Dermis blood vessel endothelial cell (primary cell): ENCODE measurements at regions not wholly inside any gene's neighbourhood (a gene's known extent, or its start where the extent isn't known, plus 50 kb on each side); places are given as distances from the start of the nearest gene placed in this dataset.
"Not testable (repeated sequence)": the region's sequence is repeated elsewhere in the genome, so short reads cannot be mapped to it uniquely, and the experiment has no call there.

ENCODE experiments used
- DNase-seq: peaks from one replicate; pipeline ENCODE4 v3.0.0; 2010

GRCh38 chr4:71081192-71081591 lies 87.7 kb downstream of the DCK start:
- DNase-seq, result no peak

- DNase-seq, result no peak
Measured at GRCh38 chr4:71093745-71094144, 100.3 kb downstream of the DCK start.

GRCh38 chr4:71094201-71094600 lies 100.8 kb downstream of the DCK start:
- DNase-seq, result no peak

- DNase-seq, result no peak
Measured at GRCh38 chr4:71095141-71095540, 101.7 kb downstream of the DCK start.

- no peak for DNase-seq
Measured at GRCh38 chr4:71095545-71095944, 102.1 kb downstream of the DCK start.

- no peak for DNase-seq
Measured at GRCh38 chr4:71107726-71108125, 114.3 kb downstream of the DCK start.

- no peak for DNase-seq
Measured at GRCh38 chr4:71110499-71110898, 117.0 kb downstream of the DCK start.

- not testable (repeated sequence) for DNase-seq
Measured at GRCh38 chr4:71111133-71111532, 117.7 kb downstream of the DCK start.

GRCh38 chr4:71113294-71113693 lies 119.8 kb downstream of the DCK start:
- no peak for DNase-seq

GRCh38 chr4:71120831-71121524 lies 127.5 kb downstream of the DCK start:
- DNase-seq, result no peak

GRCh38 chr4:71123951-71124350 lies 130.5 kb downstream of the DCK start:
- DNase-seq, result no peak

GRCh38 chr4:71125137-71125536 lies 131.7 kb downstream of the DCK start:
- DNase-seq, result no peak

- DNase-seq, result no peak
Measured at GRCh38 chr4:71126719-71127118, 133.3 kb downstream of the DCK start.

GRCh38 chr4:71130827-71131603 lies 137.6 kb downstream of the DCK start:
- DNase-seq, result no peak

- DNase-seq, result no peak
Measured at GRCh38 chr4:71132486-71132885, 139.0 kb downstream of the DCK start.

- DNase-seq, result no peak
Measured at GRCh38 chr4:71133491-71133890, 140.0 kb downstream of the DCK start.

GRCh38 chr4:71136071-71136470 lies 142.6 kb downstream of the DCK start:
- DNase-seq, result no peak

GRCh38 chr4:71138007-71138615 lies 144.7 kb downstream of the DCK start:
- no peak for DNase-seq

GRCh38 chr4:71140563-71140962 lies 147.1 kb downstream of the DCK start:
- no peak for DNase-seq

- DNase-seq, result no peak
Measured at GRCh38 chr4:71141125-71141524, 147.7 kb downstream of the DCK start.

GRCh38 chr4:71147261-71147660 lies 153.8 kb downstream of the DCK start:
- DNase-seq, result no peak

GRCh38 chr4:71148545-71148944 lies 155.1 kb downstream of the DCK start:
- DNase-seq, result no peak

GRCh38 chr4:71151054-71151453 lies 157.6 kb downstream of the DCK start:
- DNase-seq, result no peak

- DNase-seq, result no peak
Measured at GRCh38 chr4:71156616-71157015, 163.2 kb downstream of the DCK start.
